ENCODE measurements at regions not wholly inside any gene's neighbourhood (a gene's known extent, or its start where the extent isn't known, plus 50 kb on each side); places are given as distances from the start of the nearest gene placed in this dataset.

GRCh38 chr14:46368275-46368674 is 283.3 kb downstream of the RPL10L start:
- no peaks in the 10 kb centered on the region for H3K9me2 ChIP-seq (ENCODE audit: insufficient read depth)
- intact Hi-C loops (cut with micrococcal nuclease): no loop called here
- no peak for ATAC-seq
- H3K9ac ChIP-seq (ENCODE audit: low read length): no peak overlapping the region
- H3K27me3 ChIP-seq (ENCODE audit: insufficient read depth, low read length): no peaks in the 10 kb centered on the region
- H3K79me2 ChIP-seq (ENCODE audit: insufficient read depth, low read length): no peaks in the 10 kb centered on the region
- H3K36me3 ChIP-seq (ENCODE audit: control insufficient read depth in 1 of 2, insufficient read depth in 2 of 2, low read length in 2 of 2): no peaks in the 10 kb centered on the region
- no peak overlapping the region for H2AFZ ChIP-seq (ENCODE audit: low read depth, low read length, poor library complexity, severe bottlenecking)
- POLR2A ChIA-PET: no interaction called here
- CTCF ChIA-PET: no interaction called here
- DNase-seq (ENCODE audit: low read depth, low spot score): no peak
- H3K9me3 ChIP-seq (ENCODE audit: control insufficient read depth in 1 of 2, insufficient read depth in 1 of 2, low read depth in 1 of 2, low read length in 2 of 2): no peaks in the 10 kb centered on the region; a peak in 1 of 4 replicates
- RAD21 ChIA-PET (ENCODE audit: low non-redundant PET in 1 of 2, low total read pairs in 2 of 2, uncharacterized antibody in 2 of 2, unreplicated experiment in 2 of 2): no interaction called here
- BruUV-seq (replicated peaks): no TSS peak
- TF ChIP-seq ZNF274 (IDR thresholded peaks at IDR 0.05; ENCODE audit: low read depth, low read length) (no peak), FOSL1 (IDR thresholded peaks at IDR 0.05; ENCODE audit: low read depth) (no peak), SP1 (IDR thresholded peaks at IDR 0.05; ENCODE audit: low read depth) (no peak), EGR1 (IDR thresholded peaks at IDR 0.05; ENCODE audit: low read depth) (no peak), RAD21 (IDR thresholded peaks at IDR 0.05; ENCODE audit: low read depth) (no peak)
- H3K4me2 ChIP-seq (ENCODE audit: low read length): no peak overlapping the region
- no peak overlapping the region for H3K4me3 ChIP-seq (replicated peaks in 1 of 2; ENCODE audit: low read depth in 1 of 2, low read length in 2 of 2)
- no peak overlapping the region for H3K27ac ChIP-seq (ENCODE audit: low read depth, low read length)
- H3K4me1 ChIP-seq (ENCODE audit: control insufficient read depth in 1 of 2, insufficient read depth in 2 of 2, low read length in 2 of 2): no peaks in the 10 kb centered on the region
- H4K20me1 ChIP-seq (ENCODE audit: insufficient read depth): no peaks in the 10 kb centered on the region

GRCh38 chr14:46352844-46353243 is 298.7 kb downstream of the RPL10L start:
- Histone ChIP-seq H3K27me3 (ENCODE audit: insufficient read depth, low read length) (no peaks in the 10 kb centered on the region), H3K27ac (ENCODE audit: low read depth, low read length) (no peak overlapping the region), H3K9me2 (ENCODE audit: insufficient read depth) (no peaks in the 10 kb centered on the region), H3K4me1 (ENCODE audit: control insufficient read depth in 1 of 2, insufficient read depth in 2 of 2, low read length in 2 of 2) (no peaks in the 10 kb centered on the region), H2AFZ (ENCODE audit: low read depth, low read length, poor library complexity, severe bottlenecking) (no peak overlapping the region), H3K9me3 (ENCODE audit: control insufficient read depth in 1 of 2, insufficient read depth in 1 of 2, low read depth in 1 of 2, low read length in 2 of 2) (no peaks in the 10 kb centered on the region; a peak in 1 of 4 replicates), H3K4me2 (ENCODE audit: low read length) (no peak overlapping the region), H4K20me1 (ENCODE audit: insufficient read depth) (no peaks in the 10 kb centered on the region), H3K9ac (ENCODE audit: low read length) (no peak overlapping the region), H3K79me2 (ENCODE audit: insufficient read depth, low read length) (no peaks in the 10 kb centered on the region), H3K36me3 (ENCODE audit: control insufficient read depth in 1 of 2, insufficient read depth in 2 of 2, low read length in 2 of 2) (no peaks in the 10 kb centered on the region), H3K4me3 (replicated peaks in 1 of 2; ENCODE audit: low read depth in 1 of 2, low read length in 2 of 2) (no peak overlapping the region)
- ATAC-seq (no peak), DNase-seq (ENCODE audit: low read depth, low spot score) (no peak)
- RAD21 ChIA-PET (ENCODE audit: low non-redundant PET in 1 of 2, low total read pairs in 2 of 2, uncharacterized antibody in 2 of 2, unreplicated experiment in 2 of 2): no interaction called here
- CTCF ChIA-PET: no interaction called here
- BruUV-seq (replicated peaks): no TSS peak
- POLR2A ChIA-PET: no interaction called here
- intact Hi-C loops (cut with micrococcal nuclease): no loop called here
- TF ChIP-seq EZH2 (IDR thresholded peaks at IDR 0.05) (no peak), POLR2A (IDR thresholded peaks at IDR 0.05; ENCODE audit: borderline replicate concordance, extremely low read depth, insufficient read depth, insufficient read length) (no peak), EZH2phosphoT487 (IDR thresholded peaks at IDR 0.05; ENCODE audit: borderline replicate concordance) (no peak), EGR1 (IDR thresholded peaks at IDR 0.05; ENCODE audit: low read depth) (no peak), YY1 (IDR thresholded peaks at IDR 0.05; ENCODE audit: extremely low read depth, insufficient replicate concordance, low read depth, low read length) (no peak), ZFX (IDR thresholded peaks at IDR 0.05) (no peak), ZNF274 (IDR thresholded peaks at IDR 0.05; ENCODE audit: low read depth, low read length) (no peak), ELF1 (IDR thresholded peaks at IDR 0.05; ENCODE audit: borderline replicate concordance, low read depth) (no peak), TCF7L2 (IDR thresholded peaks at IDR 0.05; ENCODE audit: borderline replicate concordance, extremely low read depth, insufficient read depth, insufficient read length) (no peak), REST (IDR thresholded peaks at IDR 0.05; ENCODE audit: low read depth) (no peak), POLR2AphosphoS5 (IDR thresholded peaks at IDR 0.05; ENCODE audit: low read depth, low read length) (no peak), FOSL1 (IDR thresholded peaks at IDR 0.05; ENCODE audit: low read depth) (no peak), SRF (IDR thresholded peaks at IDR 0.05; ENCODE audit: low read depth) (no peak), CEBPB (IDR thresholded peaks at IDR 0.05; ENCODE audit: low read depth) (no peak), SIN3A (IDR thresholded peaks at IDR 0.05; ENCODE audit: low read depth) (no peak), SP1 (IDR thresholded peaks at IDR 0.05; ENCODE audit: low read depth) (no peak)
- TF ChIP-seq, protein P1, sequence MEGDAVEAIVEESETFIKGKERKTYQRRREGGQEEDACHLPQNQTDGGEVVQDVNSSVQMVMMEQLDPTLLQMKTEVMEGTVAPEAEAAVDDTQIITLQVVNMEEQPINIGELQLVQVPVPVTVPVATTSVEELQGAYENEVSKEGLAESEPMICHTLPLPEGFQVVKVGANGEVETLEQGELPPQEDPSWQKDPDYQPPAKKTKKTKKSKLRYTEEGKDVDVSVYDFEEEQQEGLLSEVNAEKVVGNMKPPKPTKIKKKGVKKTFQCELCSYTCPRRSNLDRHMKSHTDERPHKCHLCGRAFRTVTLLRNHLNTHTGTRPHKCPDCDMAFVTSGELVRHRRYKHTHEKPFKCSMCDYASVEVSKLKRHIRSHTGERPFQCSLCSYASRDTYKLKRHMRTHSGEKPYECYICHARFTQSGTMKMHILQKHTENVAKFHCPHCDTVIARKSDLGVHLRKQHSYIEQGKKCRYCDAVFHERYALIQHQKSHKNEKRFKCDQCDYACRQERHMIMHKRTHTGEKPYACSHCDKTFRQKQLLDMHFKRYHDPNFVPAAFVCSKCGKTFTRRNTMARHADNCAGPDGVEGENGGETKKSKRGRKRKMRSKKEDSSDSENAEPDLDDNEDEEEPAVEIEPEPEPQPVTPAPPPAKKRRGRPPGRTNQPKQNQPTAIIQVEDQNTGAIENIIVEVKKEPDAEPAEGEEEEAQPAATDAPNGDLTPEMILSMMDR (IDR thresholded peaks at IDR 0.05 in 2 of 3, conservative IDR thresholded peaks at IDR 0.05 in 1 of 3; ENCODE audit: borderline replicate concordance in 1 of 3, insufficient read depth in 1 of 3, low read depth in 2 of 3, low read length in 2 of 3): no peak

Measured in HCT116 (cell line).